SKM-1 treated with dmso at 0.1 percent for 144 hours (cell line): ENCODE measurements at regions not wholly inside any gene's neighbourhood (a gene's known extent, or its start where the extent isn't known, plus 50 kb on each side); places are given as distances from the start of the nearest gene placed in this dataset.
"Not testable (repeated sequence)": the region's sequence is repeated elsewhere in the genome, so short reads cannot be mapped to it uniquely, and the experiment has no call there.

Experiments used
- DNase-seq: peaks from one replicate; lab custom pipeline; 2025; ENCODE audit not compliant: unreplicated experiment; lab: John Stamatoyannopoulos, UW

DNA sequence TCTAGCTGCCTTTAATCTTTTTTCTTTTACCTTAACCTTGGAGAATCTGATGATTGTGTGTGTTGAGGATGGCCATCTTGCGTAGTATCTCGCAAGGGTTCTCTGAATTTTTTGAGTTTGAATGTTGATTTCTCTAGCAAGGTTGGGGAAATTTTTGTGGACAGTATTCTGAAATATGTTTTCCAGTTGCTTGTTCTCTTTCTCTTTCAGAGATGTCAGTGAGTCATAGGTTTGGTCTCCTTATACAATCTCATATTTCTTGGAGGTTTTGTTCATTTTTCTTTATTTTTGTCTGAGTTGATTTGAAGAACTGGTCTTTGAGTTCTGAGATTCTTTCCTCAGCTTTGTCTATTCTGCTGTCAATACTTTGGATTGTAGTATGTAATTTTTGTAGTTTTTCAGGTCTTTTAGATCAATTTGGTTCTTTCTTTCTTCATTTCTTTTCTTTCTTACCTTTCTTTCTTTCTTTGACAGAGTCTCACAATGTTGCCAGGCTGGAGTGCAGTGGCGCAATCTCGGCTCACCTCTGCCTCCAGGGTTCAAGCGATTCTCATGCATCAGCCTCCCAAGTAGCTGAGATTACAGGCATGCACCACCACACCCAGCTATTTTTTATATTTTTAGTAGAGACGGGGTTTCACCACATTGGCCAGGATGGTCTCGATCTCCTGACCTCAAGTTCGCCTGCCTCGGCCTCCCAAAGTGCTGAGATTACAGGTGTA, 366.4 kb upstream of the RASGRP1 start:
- no peak for DNase-seq

DNA sequence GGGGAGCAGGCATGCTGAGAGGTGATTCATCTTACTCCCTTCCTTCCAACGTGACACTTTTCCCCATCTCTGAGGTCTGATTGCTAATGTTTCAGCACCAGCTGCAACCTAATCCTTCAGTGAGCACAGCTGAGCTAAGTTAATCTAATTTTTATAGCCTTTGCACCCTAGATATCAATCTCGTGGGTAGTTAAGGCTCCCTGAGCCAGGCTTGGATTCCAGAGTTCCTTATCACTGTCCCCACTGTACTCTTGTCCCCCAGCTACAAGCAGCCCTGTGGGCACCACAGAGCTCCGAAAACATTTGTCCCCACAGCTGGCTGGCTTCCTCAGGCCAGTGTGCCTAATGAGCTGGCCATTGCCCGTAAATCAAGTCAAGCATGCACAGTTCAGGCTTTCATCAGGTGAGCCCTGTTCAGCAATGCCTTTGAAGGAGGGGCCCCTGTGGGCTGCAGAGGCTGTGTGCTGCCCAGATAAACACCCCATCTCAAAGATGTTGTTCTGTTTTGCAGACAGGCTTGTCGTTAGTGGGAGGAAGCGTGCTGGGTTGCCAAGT, 376.9 kb upstream of the RASGRP1 start:
- no peak for DNase-seq

DNA sequence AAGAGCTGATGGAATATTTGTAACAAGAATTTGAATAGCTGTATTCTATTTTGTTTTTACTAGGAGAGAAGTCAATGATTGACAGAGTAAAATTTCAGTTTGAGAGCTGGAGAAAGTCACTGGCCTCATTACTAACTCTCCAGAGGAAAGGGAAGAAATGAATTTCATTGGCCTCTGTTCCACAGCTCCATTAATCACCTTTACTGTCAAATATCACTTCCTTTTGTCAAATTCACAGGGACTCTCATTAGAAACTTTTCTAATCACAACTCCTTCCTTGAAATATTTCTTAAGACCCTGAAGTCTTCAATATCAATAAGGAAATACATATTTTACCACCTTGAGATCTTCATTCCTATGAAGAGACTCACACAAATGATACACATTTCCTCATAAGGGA, 379.9 kb upstream of the RASGRP1 start:
- no peak for DNase-seq

DNA sequence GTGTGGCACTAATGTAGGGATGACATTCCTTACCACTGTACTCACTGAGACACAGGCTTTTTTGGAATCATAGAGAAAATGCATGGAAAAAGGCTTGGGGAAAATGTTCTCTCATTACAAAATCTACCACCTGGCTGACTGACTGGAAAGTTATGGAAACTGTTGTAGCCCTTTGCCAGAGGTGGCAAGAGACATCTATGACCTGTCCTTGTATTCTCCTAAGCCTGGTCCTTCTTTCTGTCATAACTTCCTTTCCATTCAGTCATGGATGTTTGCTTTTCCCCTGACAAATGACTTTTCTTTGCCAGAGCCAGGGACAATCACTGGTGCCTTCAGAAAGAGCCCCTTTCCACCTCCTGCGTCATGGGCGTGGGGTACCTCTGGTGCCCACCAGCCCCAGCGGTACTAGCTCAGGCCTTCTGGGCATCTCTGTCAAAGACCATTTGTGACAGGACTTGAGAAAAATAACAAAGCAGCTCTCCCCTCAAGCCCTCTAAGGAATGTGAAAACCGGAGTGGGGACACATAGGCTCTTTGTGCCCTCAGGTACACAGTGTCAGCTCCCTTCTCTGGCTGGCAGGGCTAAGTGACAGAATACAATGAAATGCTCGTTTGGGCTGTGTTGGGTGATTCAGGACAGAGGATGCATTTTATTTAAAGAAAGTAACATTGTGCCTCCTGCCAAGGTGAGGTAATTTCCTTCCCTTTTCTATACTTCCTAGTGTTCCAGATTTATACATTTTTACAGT, 381.1 kb upstream of the RASGRP1 start:
- DNase-seq = no peak

DNA sequence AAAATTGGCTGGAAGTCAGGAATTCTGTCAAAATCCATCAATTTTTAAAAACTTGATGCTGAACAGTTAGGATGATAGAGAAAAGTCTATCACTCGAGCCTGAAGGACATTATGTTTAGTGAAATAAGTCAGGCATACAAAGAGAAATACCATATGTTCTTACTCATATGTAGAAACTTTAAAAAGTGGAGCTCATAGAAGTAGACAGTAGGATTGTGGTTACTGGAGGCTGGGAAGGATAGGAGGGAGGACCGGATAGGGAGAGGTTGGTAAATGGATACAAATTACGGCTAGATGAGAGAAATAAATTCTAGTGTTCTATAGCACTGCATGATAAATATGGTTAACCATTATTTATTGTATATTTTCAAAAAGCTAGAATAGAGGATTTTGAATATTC, 389.5 kb upstream of the RASGRP1 start:
- DNase-seq = no peak

DNA sequence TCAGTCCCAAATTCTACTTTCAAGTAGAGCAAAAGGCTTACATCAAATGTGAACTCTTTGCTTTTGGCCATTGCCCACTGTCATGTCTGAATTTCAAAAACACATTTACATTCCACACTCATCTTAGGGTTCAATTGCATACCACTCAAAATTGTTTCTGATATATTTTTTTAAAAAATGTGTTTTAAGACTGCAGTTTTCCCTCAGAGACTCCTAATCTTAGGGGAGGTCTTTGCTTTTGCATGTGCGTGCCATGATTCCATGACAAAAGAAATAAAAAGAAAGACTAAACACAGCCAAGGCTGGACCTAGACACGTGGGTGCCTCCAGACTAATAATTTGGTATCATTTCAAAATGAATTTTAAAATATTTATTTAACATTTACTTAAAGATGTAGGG, 396.8 kb upstream of the RASGRP1 start:
- no peak for DNase-seq

DNA sequence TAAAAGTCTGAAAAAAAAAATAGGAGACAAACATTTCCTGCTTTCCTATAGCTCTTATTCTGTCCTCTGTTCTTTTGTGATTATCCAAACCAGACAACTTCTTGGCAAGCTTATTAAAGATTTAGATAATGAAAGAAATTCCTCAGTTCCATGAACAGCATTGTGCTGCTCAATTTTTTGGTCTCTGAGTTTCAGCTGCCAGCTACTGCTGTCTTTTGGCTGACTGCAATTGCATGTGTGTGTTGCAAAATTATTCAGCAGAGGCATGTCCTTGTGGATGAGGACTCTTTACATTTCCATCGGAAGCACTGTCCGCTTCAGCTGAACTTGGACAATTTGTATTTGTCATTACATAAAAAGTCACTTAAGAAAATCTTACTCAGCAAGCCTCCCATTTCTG, 397.3 kb upstream of the RASGRP1 start:
- no peak for DNase-seq

DNA sequence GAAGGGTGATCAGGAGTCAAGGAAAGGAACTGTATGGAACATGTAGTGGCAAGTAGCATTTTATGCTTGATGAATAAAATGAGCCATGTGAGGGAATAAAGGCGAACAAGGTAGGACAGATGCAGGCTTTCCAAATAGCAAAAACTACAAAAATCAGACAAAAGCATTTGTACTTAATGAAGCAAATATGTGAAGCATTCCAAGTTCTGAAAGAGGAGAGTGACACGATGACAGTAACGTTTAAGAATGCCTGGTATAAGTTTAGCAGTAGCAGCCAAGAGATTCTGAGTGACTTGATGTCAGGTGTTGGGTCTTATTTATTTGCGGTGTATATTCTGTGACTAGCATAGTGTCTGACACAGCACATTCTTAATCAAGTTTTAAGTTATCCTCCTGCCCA, 408.2 kb upstream of the RASGRP1 start:
- no peak for DNase-seq

DNA sequence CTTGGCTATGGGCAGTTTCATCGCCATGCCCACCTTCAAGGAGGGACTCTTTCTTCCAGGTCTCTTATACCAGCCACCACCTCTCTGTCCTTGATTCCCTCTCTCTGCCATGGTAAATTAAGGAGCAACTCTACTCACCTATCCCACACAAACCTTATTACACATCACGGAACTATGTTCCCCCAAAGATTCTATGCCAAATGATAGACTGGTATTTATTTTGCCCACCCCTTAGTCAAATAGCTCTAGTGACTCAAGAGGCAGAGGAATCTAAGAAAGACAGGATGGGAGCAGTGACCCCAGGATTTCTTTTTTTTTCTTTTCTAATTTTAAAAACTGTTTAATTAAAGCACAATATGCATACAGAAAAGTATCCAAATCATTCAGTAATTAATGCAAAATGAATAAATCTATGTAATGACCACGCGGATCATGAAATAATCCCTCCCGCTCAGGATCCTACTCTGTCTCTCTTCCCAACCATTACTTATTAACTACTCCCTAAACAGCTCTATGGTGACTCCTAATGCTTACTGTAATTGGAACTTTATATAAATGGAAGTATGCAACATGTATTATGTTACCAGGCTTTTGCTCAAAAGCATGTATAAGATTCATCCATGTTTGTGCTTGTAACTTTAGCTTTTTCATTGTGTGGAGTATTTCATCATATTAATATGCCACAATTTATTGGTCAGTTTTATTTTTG, 410.8 kb upstream of the RASGRP1 start:
- DNase-seq = no peak

DNA sequence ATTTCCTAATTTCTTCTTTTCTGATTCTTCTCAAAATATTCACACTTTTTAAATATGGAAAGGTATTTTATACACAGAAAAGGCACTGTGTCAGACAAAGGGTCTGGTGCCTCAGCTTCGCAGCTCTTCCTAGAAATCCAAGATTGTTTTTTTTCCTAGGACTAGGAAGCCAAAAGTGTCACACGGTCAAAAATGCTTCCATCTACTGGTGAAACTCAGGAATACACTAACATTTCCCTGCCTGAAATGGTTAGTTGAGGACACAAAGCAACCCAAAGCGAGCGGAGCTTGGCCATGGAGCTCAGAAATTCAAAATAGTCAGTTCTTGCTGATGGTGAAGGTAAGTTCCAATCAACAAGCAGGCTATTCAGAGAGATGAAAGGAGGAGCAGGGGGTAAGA, 426.5 kb upstream of the RASGRP1 start:
- no peak for DNase-seq

DNA sequence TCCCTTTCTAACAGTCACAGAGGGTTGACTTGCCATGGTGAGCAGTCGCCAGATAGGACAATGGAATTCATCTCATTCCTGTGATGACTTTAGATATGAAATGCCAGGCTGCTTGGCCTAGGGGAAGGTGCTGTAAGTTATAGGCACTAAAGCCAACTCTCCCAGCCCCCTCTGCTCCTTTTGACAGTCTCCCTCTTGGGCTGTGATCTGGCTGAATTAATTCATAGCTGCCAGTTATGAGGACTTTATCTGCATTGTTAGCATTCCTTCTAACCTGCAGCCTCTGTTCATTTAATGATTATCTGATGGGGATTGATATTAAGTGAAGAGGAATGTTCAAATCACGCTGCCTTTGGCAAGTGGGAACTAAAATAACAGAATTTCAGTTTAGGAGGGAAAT, 427.1 kb upstream of the RASGRP1 start:
- DNase-seq = no peak

DNA sequence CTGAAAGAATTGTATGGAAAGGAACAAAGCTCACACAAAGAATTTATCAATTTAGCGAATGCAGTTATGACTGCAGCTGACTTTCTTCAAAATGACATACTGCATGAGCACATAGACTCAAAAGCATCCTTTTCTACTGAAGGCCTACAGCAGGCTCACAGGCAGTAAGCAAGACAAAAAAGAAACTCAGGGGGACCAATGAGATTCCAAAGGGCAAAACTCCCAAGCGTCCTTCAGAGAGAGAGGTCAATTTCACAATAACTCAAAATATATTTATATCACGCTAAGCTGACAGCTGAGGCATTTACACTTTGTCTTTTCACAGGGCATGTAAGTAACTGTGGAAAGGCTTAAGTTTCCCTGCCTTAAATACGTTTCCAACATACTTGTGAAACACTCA, 427.9 kb upstream of the RASGRP1 start:
- no peak for DNase-seq

DNA sequence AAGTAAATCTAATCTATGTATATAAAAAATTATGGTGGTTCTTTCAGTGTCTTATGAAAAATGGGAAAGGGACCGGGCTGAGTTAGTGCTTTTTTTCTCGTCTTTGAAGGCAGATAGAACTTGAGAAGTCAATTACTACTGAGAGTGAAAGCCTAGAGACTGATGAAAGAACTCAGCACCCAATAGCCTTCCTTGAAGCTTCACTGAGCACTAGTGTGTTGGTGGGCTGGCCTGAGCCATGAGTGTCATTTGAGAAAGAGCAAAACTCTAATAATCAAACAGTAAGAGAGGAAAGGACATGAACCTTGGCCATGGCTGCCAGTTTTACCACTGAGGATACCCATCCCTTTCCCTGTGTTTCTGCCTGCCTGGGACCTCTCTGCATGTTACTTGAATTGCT, 428.3 kb upstream of the RASGRP1 start:
- DNase-seq = no peak

DNA sequence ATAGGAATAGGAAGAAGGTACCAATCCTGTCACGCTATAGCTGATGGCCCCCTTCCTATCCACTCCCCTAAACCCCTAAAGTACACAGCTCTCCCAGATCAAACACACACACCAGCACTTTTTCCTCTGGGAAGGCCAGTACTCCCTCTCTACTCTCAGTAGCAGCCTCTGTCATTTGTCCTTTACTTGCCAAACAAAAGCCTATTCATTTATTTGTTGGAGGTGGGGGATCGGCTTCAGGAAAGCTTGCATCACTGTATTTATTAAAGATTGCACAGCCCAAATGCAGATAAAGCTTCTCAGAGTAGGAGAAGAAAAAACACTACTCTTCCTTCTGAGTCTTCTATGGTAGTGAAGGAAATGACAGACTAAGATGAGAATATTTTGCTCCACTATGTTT, 429.7 kb upstream of the RASGRP1 start:
- DNase-seq = no peak

DNA sequence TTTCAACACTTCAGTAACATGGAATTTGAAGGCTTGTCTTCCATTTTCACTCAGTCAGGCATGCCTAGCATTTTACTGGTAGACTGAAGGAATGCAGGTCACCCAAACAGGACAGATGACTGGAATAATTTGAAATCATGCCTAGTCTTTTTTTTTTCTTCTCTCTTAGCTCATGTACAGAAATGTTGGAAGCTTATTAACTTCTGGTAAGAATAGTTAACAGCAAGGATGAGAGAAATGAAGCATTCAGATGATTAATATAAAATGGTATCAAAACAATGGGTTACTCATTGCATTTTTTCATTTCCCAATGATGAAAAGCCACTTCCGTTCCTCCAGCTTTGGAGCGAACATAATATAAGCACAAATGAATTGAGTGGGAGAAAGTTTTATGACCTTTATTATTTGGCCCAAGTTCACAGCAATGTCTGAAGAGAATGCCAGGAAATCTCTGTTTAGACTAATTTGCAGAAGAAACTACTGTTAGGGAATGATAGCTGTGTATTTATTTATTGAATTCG, 431.6 kb upstream of the RASGRP1 start:
- DNase-seq = no peak

DNA sequence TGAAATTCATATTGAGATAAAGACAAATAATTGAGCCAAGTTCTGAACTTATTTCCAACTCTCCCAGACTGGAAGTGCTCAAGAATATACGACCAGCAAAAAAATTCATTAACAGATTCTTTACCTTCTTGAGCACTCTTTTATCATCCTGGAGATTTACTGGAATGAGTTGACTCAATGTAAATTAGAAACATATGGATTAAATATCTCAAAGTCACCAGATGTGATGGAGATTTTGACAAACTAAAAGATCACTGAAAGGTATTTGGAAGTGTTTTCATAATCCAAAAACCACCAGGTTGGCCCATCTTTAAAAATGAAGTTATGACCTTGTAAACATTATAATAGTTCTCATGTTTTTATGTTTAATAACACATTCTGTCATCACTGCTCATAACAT, 433.2 kb upstream of the RASGRP1 start:
- DNase-seq = no peak

DNA sequence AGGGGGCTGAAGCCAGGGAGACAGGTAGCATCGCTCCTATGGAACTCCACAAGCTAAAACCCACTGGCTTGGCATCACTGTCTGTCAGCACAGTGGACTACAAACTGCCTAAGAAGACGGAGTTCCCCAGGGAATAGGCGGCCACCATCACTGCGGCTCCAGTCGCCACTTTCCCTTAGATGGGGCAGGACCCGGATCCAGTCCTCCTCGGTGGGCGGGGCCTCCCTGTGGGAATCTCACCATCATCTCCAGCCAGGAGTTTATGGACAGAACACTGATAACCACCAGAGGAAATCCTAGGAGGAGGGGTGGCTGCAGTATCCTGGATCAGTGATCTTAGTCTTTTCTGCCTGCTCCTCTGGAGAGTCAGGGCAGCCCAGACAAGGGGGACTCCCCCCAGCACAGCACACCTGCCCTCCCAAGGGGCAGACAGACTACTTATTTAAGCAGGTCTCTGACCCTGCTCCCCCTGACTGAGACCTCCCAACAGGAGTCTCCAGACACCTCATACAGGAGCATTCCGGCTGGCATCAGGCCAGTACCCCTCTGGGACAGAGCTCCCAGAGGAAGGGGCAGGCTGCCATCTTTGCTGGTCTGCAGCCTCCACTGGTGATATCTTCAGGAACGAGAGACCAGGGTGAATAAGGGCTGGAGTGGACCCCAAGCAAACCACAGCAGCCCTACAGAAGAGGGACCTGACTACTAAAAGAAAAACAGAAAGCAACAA, 435.6 kb upstream of the RASGRP1 start:
- DNase-seq = no peak

DNA sequence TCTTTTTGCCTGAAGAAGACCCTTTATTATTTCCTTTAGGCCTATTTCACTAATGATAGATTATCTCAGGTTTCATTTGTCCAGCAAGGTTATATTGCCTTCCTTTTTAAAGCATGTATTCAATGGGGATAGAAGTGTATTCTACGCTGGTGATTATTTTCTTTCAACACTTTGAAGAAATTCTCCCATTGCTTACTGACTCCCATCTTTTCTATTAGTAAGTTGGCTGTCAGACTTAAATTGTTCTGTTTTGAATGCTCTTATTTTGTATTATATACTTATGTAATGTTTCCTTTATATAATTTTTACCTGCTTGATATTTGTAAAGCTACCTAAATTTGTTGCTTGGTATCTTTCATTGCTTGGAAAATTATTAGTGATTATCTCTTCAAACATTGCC, 445.1 kb upstream of the RASGRP1 start:
- DNase-seq = no peak

DNA sequence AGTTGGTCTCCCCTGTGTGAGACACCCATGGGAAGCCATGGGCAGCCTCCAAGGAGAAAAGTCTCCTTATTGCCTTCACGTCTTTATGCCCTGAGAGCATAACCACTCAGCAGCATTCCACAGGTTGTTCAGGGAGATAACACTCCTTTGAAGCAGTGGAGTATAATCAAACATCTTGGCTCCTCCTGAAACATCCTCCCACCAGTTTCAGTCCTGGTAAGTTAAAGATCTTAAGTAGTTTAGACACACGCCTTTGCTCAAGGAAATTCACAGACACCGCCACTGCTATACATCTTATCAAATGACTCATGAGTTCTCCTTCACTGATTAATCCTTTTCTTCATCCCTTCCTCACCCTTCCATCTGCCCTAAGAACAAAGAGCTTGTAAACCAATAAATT, 446.5 kb upstream of the RASGRP1 start:
- DNase-seq = not testable (repeated sequence)

DNA sequence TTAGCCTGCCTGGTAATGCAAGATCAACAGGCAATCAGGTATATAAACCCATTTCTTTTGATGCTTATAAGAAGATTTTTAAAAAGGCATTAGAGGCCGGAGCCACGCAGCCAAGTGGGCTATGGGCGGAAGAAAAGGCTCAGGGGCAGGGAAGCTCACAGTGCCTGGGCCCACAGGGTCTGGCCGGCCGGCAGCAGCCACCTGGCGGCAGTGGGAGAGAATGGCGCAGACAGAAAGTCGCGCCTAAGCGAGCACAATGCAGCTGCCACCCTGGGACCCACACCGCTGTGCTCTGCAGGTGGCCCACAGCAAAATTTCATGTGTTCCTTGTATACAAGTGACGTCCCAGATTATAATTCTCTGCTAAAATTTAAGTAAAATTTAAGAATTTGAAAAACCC, 448.6 kb upstream of the RASGRP1 start:
- DNase-seq = no peak

DNA sequence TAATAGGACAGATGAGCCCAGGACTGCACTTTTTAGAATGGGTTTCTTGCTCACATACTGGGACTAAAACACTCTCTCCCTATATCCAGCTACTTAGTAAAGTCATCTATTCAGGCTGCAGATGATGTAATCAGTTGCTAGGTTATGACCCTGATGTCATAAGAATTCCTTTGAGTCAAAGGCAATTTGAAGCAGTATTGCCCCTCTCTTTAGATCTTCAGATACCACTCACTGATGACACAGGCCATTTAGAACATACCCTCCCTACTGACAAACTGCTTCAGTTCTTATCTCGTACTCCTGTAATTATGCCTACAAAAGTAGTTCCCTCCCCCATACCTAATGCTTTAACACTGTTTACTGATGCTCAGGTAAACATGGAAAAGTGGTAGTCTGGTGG, 450.1 kb upstream of the RASGRP1 start:
- DNase-seq = no peak
